Pancreas (tissue), 10 donors: ENCODE measurements at regions not wholly inside any gene's neighbourhood (a gene's known extent, or its start where the extent isn't known, plus 50 kb on each side); places are given as distances from the start of the nearest gene placed in this dataset.
"Not testable (repeated sequence)": the region's sequence is repeated elsewhere in the genome, so short reads cannot be mapped to it uniquely, and the experiment has no call there.

Experiments
- ATAC-seq, 4 donors: fragments of 200-7000 bp; cut with Tn5 transposase; one replicate each; pipeline versions ENCODE4 v1.8.0 to v1.9.1; 2020; ENCODE audit warnings: mild to moderate bottlenecking in 4 of 4, moderate library complexity in 4 of 4
- DNase-seq, 6 donors: peaks; one replicate each; pipeline ENCODE4 v3.0.0-alpha.2; 2020
- FAIRE-seq: peaks from 2 replicates; lab custom pipeline; 2012; peaks lifted over from hg19 to GRCh38; lab: Jason Lieb, UNC
- H3K27ac ChIP-seq, 4 donors: fragments of 200-600 bp; sonication (generic); 1 replicate in 3 of 4; 2 replicates in 1 of 4; pipeline versions ENCODE4 v1.5.0 to v1.8.0; 2020
- H3K27me3 ChIP-seq, 4 donors: fragments of 200-600 bp; one replicate each; pipeline ENCODE4 v1.8.0; 2021
- H3K36me3 ChIP-seq, 3 donors: fragments of 200-600 bp; sonication (generic) in 1 of 3; one replicate each; pipeline versions ENCODE4 v1.5.0 to v1.8.0; 2020 to 2021
- H3K4me1 ChIP-seq, 3 donors: fragments of 200-600 bp; one replicate each; pipeline ENCODE4 v1.8.0; 2021
- H3K4me3 ChIP-seq, 4 donors: fragments of 200-600 bp; sonication (generic) in 2 of 4; one replicate each; pipeline versions ENCODE4 v1.5.0 to v1.8.0; 2020 to 2021
- H3K9me3 ChIP-seq, 4 donors: fragments of 200-600 bp; one replicate each; pipeline ENCODE4 v1.8.0; 2021
- WGBS, 2 donors: extraction: QIAGEN DNeasy Blood & Tissue Kit; methylation state at CpG; one replicate each; pipeline ENCODE4 v1.1.7; 2013; 5-methylcytosine and 5-hydroxymethylcytosine counted together
- intact Hi-C, 3 donors: fragments of 100-400 bp; cut with DNase I; formaldehyde crosslinking; loops; one replicate each; pipeline versions ENCODE4 v1.11.1 to v1.14.2; 2022
- donor health status: healthy with polysubstance abuse.
- donor health status: DM: no; HTN: no; CAD: no; lungs with moderate emphysema.
- donor health status: DM: no; HTN: no; CAD: no.
- donor health status: control.
- donor health status: control.
- donor health status: Bipolar disorder and iron deficiency.
- donor health status: DM: yes; HTN: yes; CAD: no.
- donor health status: DM: no; HTN: no; CAD: no.
- donor health status: DM: no; HTN: no; CAD: no.
- donor health status: DM: yes; HTN: yes; CAD: no.

- peak in 1 of 6 donors; percentile 67 for DNase-seq
- WGBS, 2 donors: 57 to 59% methylated on average over 8 of the region's 8 CpGs
- ATAC-seq, H3K9me3 ChIP-seq, H3K27ac ChIP-seq, H3K27me3 ChIP-seq, H3K36me3 ChIP-seq, H3K4me1 ChIP-seq, FAIRE-seq, intact Hi-C loops, H3K4me3 ChIP-seq: not testable (repeated sequence)
These were observed 483.8 kb downstream of the TUBA3C start for GRCh38 chr13:18697851-18698250.

- H3K9me3 ChIP-seq, H3K4me1 ChIP-seq, H3K27me3 ChIP-seq, H3K27ac ChIP-seq, H3K36me3 ChIP-seq, ATAC-seq, FAIRE-seq, intact Hi-C loops, H3K4me3 ChIP-seq: not testable (repeated sequence)
- WGBS, 2 donors: 78 to 84% methylated on average over 18 to 21 of the region's 21 CpGs
- DNase-seq: peak in 1 of 6 donors; percentile 28
These were observed 484.4 kb downstream of the TUBA3C start for GRCh38 chr13:18697221-18697620.

DNA sequence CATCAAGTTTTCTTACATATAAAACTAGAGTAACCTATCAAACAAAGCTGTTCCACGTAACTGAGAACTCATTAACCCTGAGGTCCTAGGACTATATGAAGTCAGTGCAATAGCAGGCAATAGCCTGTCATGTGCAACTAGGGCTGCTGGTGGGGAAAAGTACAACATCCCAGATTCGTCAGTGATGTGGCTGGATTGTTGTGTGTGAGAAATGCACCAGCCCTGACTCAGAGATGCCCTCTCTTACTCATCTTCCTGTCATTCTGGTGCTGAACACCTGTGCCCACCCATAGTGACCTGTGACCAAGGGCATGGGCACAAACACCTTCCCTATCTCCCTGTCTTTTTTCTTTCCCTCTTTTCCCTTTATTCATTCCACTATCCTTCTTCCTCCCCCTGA lies 504.2 kb downstream of the TUBA3C start:
- H3K9me3 ChIP-seq, H3K4me1 ChIP-seq, H3K4me3 ChIP-seq, FAIRE-seq, H3K36me3 ChIP-seq, ATAC-seq, DNase-seq, H3K27me3 ChIP-seq, H3K27ac ChIP-seq, intact Hi-C loops: not testable (repeated sequence)
- WGBS, 2 donors: 27% methylated on average over 2 of the region's 2 CpGs

DNA sequence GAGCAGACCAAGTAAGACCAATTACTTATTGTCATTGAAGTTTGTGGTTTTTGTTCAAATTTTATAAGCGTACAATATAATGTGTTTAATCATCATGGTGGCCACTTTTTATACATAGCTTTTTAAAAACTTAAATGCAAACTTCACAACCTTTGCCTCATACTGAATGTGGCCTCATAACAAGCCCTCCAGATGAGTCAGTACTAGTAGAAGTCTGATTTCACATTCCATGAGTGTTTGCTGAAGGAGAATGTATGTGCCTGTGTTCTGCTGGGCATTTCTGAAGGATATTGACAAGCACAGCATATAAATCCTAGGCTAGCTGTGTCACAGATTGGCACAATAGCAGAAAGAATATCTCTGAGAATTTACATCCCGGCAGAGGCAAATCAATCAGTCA lies 506.4 kb downstream of the TUBA3C start:
- intact Hi-C loops, FAIRE-seq, ATAC-seq, DNase-seq, H3K4me1 ChIP-seq, H3K9me3 ChIP-seq, H3K36me3 ChIP-seq, H3K27ac ChIP-seq, H3K4me3 ChIP-seq, H3K27me3 ChIP-seq: not testable (repeated sequence)
- WGBS, 2 donors: 46 to 50% methylated on average over 2 of the region's 2 CpGs

- intact Hi-C loops, H3K4me1 ChIP-seq, H3K36me3 ChIP-seq, H3K4me3 ChIP-seq, H3K9me3 ChIP-seq, ATAC-seq, FAIRE-seq, H3K27me3 ChIP-seq, H3K27ac ChIP-seq: not testable (repeated sequence)
- 86 to 91% methylated on average over 10 to 27 of the region's 33 CpGs for WGBS, 2 donors
- DNase-seq: peak in 1 of 6 donors; percentile 51
These were observed 507.8 kb downstream of the TUBA3C start for GRCh38 chr13:18673794-18674193.

DNA sequence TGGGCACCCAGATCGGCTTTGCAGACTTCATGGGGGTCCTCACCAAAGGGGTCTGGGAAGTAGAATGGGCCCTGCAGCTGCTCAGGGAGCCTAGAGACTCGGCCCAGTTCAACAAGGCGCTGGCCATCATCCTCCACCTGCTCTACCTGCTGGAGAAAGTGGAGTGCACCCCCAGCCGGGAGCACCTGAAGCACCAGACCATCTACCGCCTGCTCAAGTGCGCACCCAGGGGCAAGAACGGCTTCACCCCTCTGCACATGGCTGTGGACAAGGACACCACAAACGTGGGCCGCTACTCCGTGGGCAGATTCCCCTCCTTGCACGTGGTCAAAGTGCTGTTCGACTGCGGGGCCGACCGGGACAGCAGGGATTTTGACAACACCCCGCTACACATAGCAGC lies 515.0 kb downstream of the TUBA3C start:
- H3K27me3 ChIP-seq, ATAC-seq, H3K9me3 ChIP-seq, H3K4me1 ChIP-seq, intact Hi-C loops, H3K4me3 ChIP-seq, H3K27ac ChIP-seq, FAIRE-seq, H3K36me3 ChIP-seq: not testable (repeated sequence)
- 71 to 78% methylated on average over 13 to 16 of the region's 16 CpGs for WGBS, 2 donors
- peak in 1 of 6 donors; percentile 25 for DNase-seq

DNA sequence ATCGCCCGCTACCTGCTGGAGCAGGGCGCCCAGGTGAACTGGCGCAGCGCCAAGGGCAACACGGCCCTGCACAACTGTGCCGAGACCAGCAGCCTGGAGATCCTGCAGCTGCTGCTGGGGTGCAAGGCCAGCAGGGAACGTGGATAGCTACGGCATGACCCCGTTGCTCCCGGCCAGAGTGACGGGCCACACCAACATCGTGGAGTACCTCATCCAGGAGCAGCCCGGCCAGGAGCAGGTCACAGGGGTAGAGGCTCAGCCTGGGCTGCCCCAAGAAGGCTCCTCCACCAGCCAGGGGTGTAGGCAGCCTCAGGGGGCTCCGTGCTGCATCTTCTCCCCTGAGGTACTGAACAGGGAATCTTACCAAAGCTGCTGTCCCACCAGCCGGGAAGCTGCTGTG lies 515.9 kb downstream of the TUBA3C start:
- DNase-seq: peak in 1 of 6 donors; percentile 46
- H3K36me3 ChIP-seq, H3K4me1 ChIP-seq, H3K9me3 ChIP-seq, FAIRE-seq, H3K4me3 ChIP-seq, H3K27ac ChIP-seq, intact Hi-C loops, H3K27me3 ChIP-seq, ATAC-seq: not testable (repeated sequence)
- WGBS, 2 donors: 77 to 79% methylated on average over 10 to 11 of the region's 16 CpGs

DNA sequence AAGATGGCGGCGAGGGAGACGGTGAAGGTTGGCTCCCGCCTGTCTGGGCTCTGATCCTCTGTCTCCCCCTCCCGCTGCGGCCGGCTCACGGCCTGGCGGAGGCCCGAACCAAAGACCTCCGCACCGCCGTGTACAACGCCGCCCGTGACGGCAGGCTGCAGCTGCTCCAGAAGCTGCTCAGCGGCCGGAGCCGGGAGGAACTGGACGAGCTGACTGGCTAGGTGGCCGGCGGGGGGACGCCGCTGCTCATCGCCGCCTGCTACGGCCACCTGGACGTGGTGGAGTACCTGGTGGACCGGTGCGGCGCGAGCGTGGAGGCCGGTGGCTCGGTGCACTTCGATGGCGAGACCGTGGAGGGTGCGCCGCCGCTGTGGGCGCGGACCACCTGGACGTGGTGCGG lies 516.5 kb downstream of the TUBA3C start:
- DNase-seq: peak in 1 of 6 donors; percentile 33
- H3K27ac ChIP-seq, H3K9me3 ChIP-seq, H3K36me3 ChIP-seq, FAIRE-seq, ATAC-seq, H3K27me3 ChIP-seq, intact Hi-C loops, H3K4me3 ChIP-seq, H3K4me1 ChIP-seq: not testable (repeated sequence)
- WGBS, 2 donors: 79 to 81% methylated on average over 43 to 46 of the region's 46 CpGs

- ATAC-seq: not testable (repeated sequence)
- no CpG with 5 or more reads among the region's 1 CpG for WGBS, 2 donors
- peak; percentile 78 for FAIRE-seq
These were observed 518.4 kb downstream of the TUBA3C start for GRCh38 chr13:18663222-18663621.

More at GRCh38 chr13:18663222-18663621, 518.4 kb downstream of the TUBA3C start:
- H3K36me3 ChIP-seq, intact Hi-C loops, H3K27me3 ChIP-seq, H3K27ac ChIP-seq, H3K4me3 ChIP-seq, H3K9me3 ChIP-seq, DNase-seq, H3K4me1 ChIP-seq: not testable (repeated sequence)
